ENCODE measurements at regions not wholly inside any gene's neighbourhood (a gene's known extent, or its start where the extent isn't known, plus 50 kb on each side); places are given as distances from the start of the nearest gene placed in this dataset.

- H3K9me3 ChIP-seq (ENCODE audit: control insufficient read depth in 1 of 2, insufficient read depth in 1 of 2, low read depth in 1 of 2, low read length in 2 of 2), result no peaks in the 10 kb centered on the region
- no peaks in the 10 kb centered on the region for H3K79me2 ChIP-seq (ENCODE audit: insufficient read depth, low read length)
- no peak overlapping the region for H3K27ac ChIP-seq (ENCODE audit: low read depth, low read length)
- intact Hi-C loops (cut with micrococcal nuclease), result no loop called here
- ChIA-PET CTCF (interaction anchor here (1.1 kb wide), 1 partner anchor 26 kb away, joined by 4 read pairs; no protein-coding TSS in a partner anchor), RAD21 (ENCODE audit: low non-redundant PET in 1 of 2, low total read pairs in 2 of 2, uncharacterized antibody in 2 of 2, unreplicated experiment in 2 of 2) (no interaction called here), POLR2A (no interaction called here)
- H3K27me3 ChIP-seq (ENCODE audit: insufficient read depth, low read length), result no peaks in the 10 kb centered on the region
- no peak overlapping the region for H3K4me3 ChIP-seq (replicated peaks in 1 of 2; ENCODE audit: low read depth in 1 of 2, low read length in 2 of 2)
- no peaks in the 10 kb centered on the region for H4K20me1 ChIP-seq (ENCODE audit: insufficient read depth)
- DNase-seq (ENCODE audit: low read depth, low spot score) (no peak), ATAC-seq (no peak)
- H3K4me1 ChIP-seq (ENCODE audit: control insufficient read depth in 1 of 2, insufficient read depth in 2 of 2, low read length in 2 of 2), result peaks cover 0 to 5% of the 10 kb centered on the region in 2 experiments; a peak in 1 of 4 replicates
- TF ChIP-seq EGR1 (IDR thresholded peaks at IDR 0.05; ENCODE audit: low read depth), result no peak
- TF ChIP-seq SIN3A (IDR thresholded peaks at IDR 0.05; ENCODE audit: low read depth), result no peak
- no peak for TF ChIP-seq POLR2AphosphoS5 (IDR thresholded peaks at IDR 0.05; ENCODE audit: low read depth, low read length)
- no peak for TF ChIP-seq SP1 (IDR thresholded peaks at IDR 0.05; ENCODE audit: low read depth)
- no peak for TF ChIP-seq TCF7L2 (IDR thresholded peaks at IDR 0.05; ENCODE audit: borderline replicate concordance, extremely low read depth, insufficient read depth, insufficient read length)
- no peak for TF ChIP-seq SRF (IDR thresholded peaks at IDR 0.05; ENCODE audit: low read depth)
- TF ChIP-seq ATF3 (IDR thresholded peaks at IDR 0.05), result no peak
- no peak for TF ChIP-seq REST (IDR thresholded peaks at IDR 0.05; ENCODE audit: low read depth)
- H3K9ac ChIP-seq (ENCODE audit: low read length), result no peak overlapping the region
- H2AFZ ChIP-seq (ENCODE audit: low read depth, low read length, poor library complexity, severe bottlenecking), result no peak overlapping the region
- no TSS peak for BruUV-seq (replicated peaks)
- H3K4me2 ChIP-seq (ENCODE audit: low read length), result no peak overlapping the region
- no peaks in the 10 kb centered on the region for H3K36me3 ChIP-seq (ENCODE audit: control insufficient read depth in 1 of 2, insufficient read depth in 2 of 2, low read length in 2 of 2)
- H3K9me2 ChIP-seq (ENCODE audit: insufficient read depth), result no peaks in the 10 kb centered on the region
Measured at GRCh38 chr10:52465202-52465601, 151.1 kb downstream of the DKK1 start.

Measured in HCT116 (cell line).